GM23338 (cell line): ENCODE measurements at regions not wholly inside any gene's neighbourhood (a gene's known extent, or its start where the extent isn't known, plus 50 kb on each side); places are given as distances from the start of the nearest gene placed in this dataset.

Experiments
- CREB1 ChIP-seq: fragments of 250-450 bp; sonication (Bioruptor Pico); IDR thresholded peaks from 2 replicates; pipeline ENCODE4 v1.5.0; 2020; ENCODE audit warnings: low read depth, mild to moderate bottlenecking, moderate library complexity
- EZH2 ChIP-seq: fragments of 200-600 bp; sonication (generic); IDR thresholded peaks from one replicate; pipeline ENCODE4 v1.8.0; 2017; ENCODE audit warnings: antibody characterized with exemption, mild to moderate bottlenecking, low read depth; ENCODE audit not compliant: unreplicated experiment
- ZNF331 ChIP-seq: fragments of 250-450 bp; sonication (Bioruptor Pico); IDR thresholded peaks from 2 replicates; pipeline ENCODE4 v1.5.0; 2020; ENCODE audit warnings: low read depth, mild to moderate bottlenecking, moderate library complexity
- TF ChIP-seq, protein P1 (sequence below), 2 experiments: fragments of 200-600 bp in 1 of 2; sonication (generic) in 1 of 2; conservative IDR thresholded peaks; 2 replicates each; pipeline versions ENCODE4 v1.5.1 to v1.6.1; 2016 to 2017; ENCODE audit warnings: antibody characterized with exemption in 2 of 2, low read depth in 2 of 2, mild to moderate bottlenecking in 2 of 2, moderate library complexity in 1 of 2
- TF ChIP-seq, protein P2 (sequence below): fragments of 250-450 bp; sonication (Bioruptor Pico); IDR thresholded peaks from 2 replicates; pipeline ENCODE4 v1.5.0; 2020; ENCODE audit warnings: mild to moderate bottlenecking, moderate library complexity

DNA sequence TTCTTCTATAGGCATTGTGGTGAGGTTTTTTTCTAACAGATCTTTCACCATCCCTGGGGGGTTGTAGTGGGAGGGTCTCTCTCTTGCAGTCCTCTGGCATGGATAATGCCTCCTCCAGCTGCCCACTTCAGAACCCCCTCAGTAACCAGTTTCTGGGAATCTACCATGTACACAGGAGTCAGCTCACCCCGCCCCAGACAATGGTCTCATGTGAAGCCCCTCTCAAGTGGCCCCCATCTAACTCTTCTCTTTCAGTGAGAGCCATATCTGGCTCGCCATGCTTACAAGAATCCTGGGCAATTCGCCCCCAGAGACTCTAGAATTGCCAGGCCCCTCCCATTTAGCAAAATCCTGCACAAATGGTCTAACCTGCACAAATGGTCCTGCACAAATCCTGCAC is 144.4 kb upstream of the FSTL4 start:
- TF ChIP-seq, protein P1, sequence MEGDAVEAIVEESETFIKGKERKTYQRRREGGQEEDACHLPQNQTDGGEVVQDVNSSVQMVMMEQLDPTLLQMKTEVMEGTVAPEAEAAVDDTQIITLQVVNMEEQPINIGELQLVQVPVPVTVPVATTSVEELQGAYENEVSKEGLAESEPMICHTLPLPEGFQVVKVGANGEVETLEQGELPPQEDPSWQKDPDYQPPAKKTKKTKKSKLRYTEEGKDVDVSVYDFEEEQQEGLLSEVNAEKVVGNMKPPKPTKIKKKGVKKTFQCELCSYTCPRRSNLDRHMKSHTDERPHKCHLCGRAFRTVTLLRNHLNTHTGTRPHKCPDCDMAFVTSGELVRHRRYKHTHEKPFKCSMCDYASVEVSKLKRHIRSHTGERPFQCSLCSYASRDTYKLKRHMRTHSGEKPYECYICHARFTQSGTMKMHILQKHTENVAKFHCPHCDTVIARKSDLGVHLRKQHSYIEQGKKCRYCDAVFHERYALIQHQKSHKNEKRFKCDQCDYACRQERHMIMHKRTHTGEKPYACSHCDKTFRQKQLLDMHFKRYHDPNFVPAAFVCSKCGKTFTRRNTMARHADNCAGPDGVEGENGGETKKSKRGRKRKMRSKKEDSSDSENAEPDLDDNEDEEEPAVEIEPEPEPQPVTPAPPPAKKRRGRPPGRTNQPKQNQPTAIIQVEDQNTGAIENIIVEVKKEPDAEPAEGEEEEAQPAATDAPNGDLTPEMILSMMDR (conservative IDR thresholded peaks at IDR 0.05; ENCODE audit: low read depth in 2 of 2), result no peak
- TF ChIP-seq CREB1 (CRISPR knock-in tag) (no peak), ZNF331 (CRISPR knock-in tag) (no peak), EZH2 (no peak)
- TF ChIP-seq, protein P2, sequence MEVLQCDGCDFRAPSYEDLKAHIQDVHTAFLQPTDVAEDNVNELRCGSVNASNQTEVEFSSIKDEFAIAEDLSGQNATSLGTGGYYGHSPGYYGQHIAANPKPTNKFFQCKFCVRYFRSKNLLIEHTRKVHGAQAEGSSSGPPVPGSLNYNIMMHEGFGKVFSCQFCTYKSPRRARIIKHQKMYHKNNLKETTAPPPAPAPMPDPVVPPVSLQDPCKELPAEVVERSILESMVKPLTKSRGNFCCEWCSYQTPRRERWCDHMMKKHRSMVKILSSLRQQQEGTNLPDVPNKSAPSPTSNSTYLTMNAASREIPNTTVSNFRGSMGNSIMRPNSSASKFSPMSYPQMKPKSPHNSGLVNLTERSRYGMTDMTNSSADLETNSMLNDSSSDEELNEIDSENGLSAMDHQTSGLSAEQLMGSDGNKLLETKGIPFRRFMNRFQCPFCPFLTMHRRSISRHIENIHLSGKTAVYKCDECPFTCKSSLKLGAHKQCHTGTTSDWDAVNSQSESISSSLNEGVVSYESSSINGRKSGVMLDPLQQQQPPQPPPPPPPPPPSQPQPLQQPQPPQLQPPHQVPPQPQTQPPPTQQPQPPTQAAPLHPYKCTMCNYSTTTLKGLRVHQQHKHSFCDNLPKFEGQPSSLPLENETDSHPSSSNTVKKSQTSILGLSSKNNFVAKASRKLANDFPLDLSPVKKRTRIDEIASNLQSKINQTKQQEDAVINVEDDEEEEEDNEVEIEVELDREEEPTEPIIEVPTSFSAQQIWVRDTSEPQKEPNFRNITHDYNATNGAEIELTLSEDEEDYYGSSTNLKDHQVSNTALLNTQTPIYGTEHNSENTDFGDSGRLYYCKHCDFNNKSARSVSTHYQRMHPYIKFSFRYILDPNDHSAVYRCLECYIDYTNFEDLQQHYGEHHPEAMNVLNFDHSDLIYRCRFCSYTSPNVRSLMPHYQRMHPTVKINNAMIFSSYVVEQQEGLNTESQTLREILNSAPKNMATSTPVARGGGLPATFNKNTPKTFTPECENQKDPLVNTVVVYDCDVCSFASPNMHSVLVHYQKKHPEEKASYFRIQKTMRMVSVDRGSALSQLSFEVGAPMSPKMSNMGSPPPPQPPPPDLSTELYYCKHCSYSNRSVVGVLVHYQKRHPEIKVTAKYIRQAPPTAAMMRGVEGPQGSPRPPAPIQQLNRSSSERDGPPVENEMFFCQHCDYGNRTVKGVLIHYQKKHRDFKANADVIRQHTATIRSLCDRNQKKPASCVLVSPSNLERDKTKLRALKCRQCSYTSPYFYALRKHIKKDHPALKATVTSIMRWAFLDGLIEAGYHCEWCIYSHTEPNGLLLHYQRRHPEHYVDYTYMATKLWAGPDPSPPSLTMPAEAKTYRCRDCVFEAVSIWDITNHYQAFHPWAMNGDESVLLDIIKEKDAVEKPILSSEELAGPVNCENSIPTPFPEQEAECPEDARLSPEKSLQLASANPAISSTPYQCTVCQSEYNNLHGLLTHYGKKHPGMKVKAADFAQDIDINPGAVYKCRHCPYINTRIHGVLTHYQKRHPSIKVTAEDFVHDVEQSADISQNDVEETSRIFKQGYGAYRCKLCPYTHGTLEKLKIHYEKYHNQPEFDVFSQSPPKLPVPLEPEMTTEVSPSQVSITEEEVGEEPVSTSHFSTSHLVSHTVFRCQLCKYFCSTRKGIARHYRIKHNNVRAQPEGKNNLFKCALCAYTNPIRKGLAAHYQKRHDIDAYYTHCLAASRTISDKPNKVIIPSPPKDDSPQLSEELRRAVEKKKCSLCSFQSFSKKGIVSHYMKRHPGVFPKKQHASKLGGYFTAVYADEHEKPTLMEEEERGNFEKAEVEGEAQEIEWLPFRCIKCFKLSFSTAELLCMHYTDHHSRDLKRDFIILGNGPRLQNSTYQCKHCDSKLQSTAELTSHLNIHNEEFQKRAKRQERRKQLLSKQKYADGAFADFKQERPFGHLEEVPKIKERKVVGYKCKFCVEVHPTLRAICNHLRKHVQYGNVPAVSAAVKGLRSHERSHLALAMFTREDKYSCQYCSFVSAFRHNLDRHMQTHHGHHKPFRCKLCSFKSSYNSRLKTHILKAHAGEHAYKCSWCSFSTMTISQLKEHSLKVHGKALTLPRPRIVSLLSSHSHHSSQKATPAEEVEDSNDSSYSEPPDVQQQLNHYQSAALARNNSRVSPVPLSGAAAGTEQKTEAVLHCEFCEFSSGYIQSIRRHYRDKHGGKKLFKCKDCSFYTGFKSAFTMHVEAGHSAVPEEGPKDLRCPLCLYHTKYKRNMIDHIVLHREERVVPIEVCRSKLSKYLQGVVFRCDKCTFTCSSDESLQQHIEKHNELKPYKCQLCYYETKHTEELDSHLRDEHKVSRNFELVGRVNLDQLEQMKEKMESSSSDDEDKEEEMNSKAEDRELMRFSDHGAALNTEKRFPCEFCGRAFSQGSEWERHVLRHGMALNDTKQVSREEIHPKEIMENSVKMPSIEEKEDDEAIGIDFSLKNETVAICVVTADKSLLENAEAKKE (CRISPR knock-in tag), result no peak
